ENCODE measurements at regions not wholly inside any gene's neighbourhood (a gene's known extent, or its start where the extent isn't known, plus 50 kb on each side); places are given as distances from the start of the nearest gene placed in this dataset.

DNA sequence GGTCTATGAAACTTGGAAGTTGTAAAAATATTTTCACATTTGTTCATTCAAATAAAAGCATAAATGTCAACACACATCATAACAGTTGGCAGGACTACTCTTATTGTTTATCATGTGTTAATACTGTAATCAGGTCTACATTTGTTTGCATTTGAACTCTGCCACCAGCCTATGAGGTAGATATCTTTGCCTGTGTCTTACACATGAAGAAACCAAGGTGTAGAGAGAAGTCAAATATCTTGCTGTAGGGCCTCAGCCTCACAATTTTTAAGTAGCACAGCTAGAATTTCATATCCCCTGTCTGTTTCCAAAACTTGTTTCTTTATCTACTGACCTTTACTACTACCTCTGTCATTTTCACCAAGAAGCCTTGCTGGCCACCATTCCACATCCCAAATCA is 161.9 kb downstream of the ZIC4 start:
- TF ChIP-seq, protein P1, sequence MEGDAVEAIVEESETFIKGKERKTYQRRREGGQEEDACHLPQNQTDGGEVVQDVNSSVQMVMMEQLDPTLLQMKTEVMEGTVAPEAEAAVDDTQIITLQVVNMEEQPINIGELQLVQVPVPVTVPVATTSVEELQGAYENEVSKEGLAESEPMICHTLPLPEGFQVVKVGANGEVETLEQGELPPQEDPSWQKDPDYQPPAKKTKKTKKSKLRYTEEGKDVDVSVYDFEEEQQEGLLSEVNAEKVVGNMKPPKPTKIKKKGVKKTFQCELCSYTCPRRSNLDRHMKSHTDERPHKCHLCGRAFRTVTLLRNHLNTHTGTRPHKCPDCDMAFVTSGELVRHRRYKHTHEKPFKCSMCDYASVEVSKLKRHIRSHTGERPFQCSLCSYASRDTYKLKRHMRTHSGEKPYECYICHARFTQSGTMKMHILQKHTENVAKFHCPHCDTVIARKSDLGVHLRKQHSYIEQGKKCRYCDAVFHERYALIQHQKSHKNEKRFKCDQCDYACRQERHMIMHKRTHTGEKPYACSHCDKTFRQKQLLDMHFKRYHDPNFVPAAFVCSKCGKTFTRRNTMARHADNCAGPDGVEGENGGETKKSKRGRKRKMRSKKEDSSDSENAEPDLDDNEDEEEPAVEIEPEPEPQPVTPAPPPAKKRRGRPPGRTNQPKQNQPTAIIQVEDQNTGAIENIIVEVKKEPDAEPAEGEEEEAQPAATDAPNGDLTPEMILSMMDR (IDR thresholded peaks at IDR 0.05; ENCODE audit: borderline replicate concordance, extremely low read depth, low read length, poor library complexity, severe bottlenecking) = no peak
- no peak for TF ChIP-seq EZH2 (IDR thresholded peaks at IDR 0.05; ENCODE audit: borderline replicate concordance, low read depth, low read length, severe bottlenecking)
